Sigmoid colon (tissue), 6 donors: ENCODE measurements at regions not wholly inside any gene's neighbourhood (a gene's known extent, or its start where the extent isn't known, plus 50 kb on each side); places are given as distances from the start of the nearest gene placed in this dataset.

Source experiments
- DNase-seq: peaks from one replicate; pipeline ENCODE4 v3.0.0-alpha.2; 2019
- H3K27ac ChIP-seq, 4 donors: fragments of 200-600 bp; sonication (generic); one replicate each; pipeline ENCODE4 v1.5.1; 2016 to 2019; ENCODE audit warnings: mild to moderate bottlenecking in 1 of 4
- H3K27me3 ChIP-seq, 3 donors: fragments of 200-600 bp; sonication (generic); one replicate each; pipeline ENCODE4 v1.5.1; 2019; ENCODE audit warnings: mild to moderate bottlenecking in 1 of 3
- H3K36me3 ChIP-seq, 4 donors: fragments of 200-600 bp; sonication (generic); one replicate each; pipeline ENCODE4 v1.5.1; 2016 to 2019
- H3K4me1 ChIP-seq, 4 donors: fragments of 200-600 bp; sonication (generic); one replicate each; pipeline ENCODE4 v1.5.1; 2017 to 2019
- H3K4me3 ChIP-seq, 4 donors: fragments of 200-600 bp; sonication (generic); one replicate each; pipeline ENCODE4 v1.5.1; 2017 to 2019; ENCODE audit warnings: mild to moderate bottlenecking in 2 of 4, moderate library complexity in 1 of 4
- H3K9me3 ChIP-seq, 4 donors: fragments of 200-600 bp in 3 of 4; sonication (generic) in 3 of 4; one replicate each; pipeline versions ENCODE4 v1.5.1 to v1.6.1; 2013 to 2019
- EP300 ChIP-seq, 4 donors: sonication (generic); formaldehyde crosslinking; IDR thresholded peaks; one replicate each; pipeline ENCODE4 v1.6.1; 2017; ENCODE audit warnings: antibody characterized with exemption in 4 of 4
- POLR2A ChIP-seq, 2 donors: fragments of 450-650 bp; IDR thresholded peaks; one replicate each; pipeline ENCODE4 v1.6.1; 2016; ENCODE audit warnings: antibody characterized with exemption in 2 of 2, mild to moderate bottlenecking in 2 of 2, moderate library complexity in 2 of 2
- POLR2AphosphoS5 ChIP-seq, 4 donors: sonication (generic); formaldehyde crosslinking; IDR thresholded peaks; one replicate each; pipeline ENCODE4 v1.6.1; 2017; ENCODE audit warnings: antibody characterized with exemption in 4 of 4
- WGBS, 2 donors: extraction: QIAGEN DNeasy Blood & Tissue Kit; methylation state at CpG; one replicate each; pipeline ENCODE4 v1.1.7; 2013; 5-methylcytosine and 5-hydroxymethylcytosine counted together
- intact Hi-C: fragments of 100-400 bp; cut with DNase I; formaldehyde crosslinking; loops from one replicate; pipeline ENCODE4 v1.15.1; 2023
- TF ChIP-seq, protein P1 (sequence below), 4 experiments: fragments of 450-650 bp in 3 of 4; fragments of 200-600 bp in 1 of 4; IDR thresholded peaks; one replicate each; pipeline ENCODE4 v1.5.1; 2016 to 2019; ENCODE audit warnings: antibody characterized with exemption in 4 of 4, mild to moderate bottlenecking in 3 of 4, moderate library complexity in 2 of 4
- donor health status: healthy with polysubstance abuse.
- donor health status: healthy.

DNA sequence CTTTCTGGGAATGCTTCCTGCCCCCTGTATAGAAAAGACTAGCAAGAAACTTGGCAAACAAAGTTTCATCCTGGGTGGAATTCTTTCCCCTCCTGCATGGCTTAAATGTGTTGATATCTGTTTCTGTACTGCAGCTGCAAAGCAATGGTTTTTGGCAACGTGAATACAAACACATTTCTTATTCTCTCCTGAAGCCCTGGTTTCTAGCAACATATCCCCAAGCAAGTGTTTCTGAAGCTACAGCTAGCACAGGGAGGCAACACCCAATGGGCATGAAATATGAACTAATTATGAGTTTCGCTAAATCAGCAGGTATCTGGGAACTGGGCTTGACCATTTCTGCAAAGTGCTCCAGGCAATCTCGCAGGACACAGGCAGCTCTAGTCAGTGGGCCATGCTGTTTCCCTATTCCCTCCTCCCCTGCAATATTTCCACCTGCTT, 392.3 kb upstream of the TMPO start:
- no peak for TF ChIP-seq EP300 (IDR thresholded peaks at IDR 0.05)
- no peak for TF ChIP-seq POLR2AphosphoS5 (IDR thresholded peaks at IDR 0.05)
- TF ChIP-seq, protein P1, sequence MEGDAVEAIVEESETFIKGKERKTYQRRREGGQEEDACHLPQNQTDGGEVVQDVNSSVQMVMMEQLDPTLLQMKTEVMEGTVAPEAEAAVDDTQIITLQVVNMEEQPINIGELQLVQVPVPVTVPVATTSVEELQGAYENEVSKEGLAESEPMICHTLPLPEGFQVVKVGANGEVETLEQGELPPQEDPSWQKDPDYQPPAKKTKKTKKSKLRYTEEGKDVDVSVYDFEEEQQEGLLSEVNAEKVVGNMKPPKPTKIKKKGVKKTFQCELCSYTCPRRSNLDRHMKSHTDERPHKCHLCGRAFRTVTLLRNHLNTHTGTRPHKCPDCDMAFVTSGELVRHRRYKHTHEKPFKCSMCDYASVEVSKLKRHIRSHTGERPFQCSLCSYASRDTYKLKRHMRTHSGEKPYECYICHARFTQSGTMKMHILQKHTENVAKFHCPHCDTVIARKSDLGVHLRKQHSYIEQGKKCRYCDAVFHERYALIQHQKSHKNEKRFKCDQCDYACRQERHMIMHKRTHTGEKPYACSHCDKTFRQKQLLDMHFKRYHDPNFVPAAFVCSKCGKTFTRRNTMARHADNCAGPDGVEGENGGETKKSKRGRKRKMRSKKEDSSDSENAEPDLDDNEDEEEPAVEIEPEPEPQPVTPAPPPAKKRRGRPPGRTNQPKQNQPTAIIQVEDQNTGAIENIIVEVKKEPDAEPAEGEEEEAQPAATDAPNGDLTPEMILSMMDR (IDR thresholded peaks at IDR 0.05) = no peak
- TF ChIP-seq POLR2A (IDR thresholded peaks at IDR 0.05) = no peak
- intact Hi-C loops = no loop called here
- DNase-seq = no peak
- Histone ChIP-seq H3K9me3 (no peaks in the 10 kb centered on the region), H3K36me3 (no peaks in the 10 kb centered on the region), H3K27me3 (no peaks in the 10 kb centered on the region), H3K4me1 (peaks cover 0 to 13% (median 9%) of the 10 kb centered on the region in 4 donors), H3K27ac (peak overlapping the region in 1 of 4 donors; percentile 56), H3K4me3 (no peak overlapping the region)
- WGBS, 2 donors = 51 to 63% methylated on average over 3 of the region's 3 CpGs

DNA sequence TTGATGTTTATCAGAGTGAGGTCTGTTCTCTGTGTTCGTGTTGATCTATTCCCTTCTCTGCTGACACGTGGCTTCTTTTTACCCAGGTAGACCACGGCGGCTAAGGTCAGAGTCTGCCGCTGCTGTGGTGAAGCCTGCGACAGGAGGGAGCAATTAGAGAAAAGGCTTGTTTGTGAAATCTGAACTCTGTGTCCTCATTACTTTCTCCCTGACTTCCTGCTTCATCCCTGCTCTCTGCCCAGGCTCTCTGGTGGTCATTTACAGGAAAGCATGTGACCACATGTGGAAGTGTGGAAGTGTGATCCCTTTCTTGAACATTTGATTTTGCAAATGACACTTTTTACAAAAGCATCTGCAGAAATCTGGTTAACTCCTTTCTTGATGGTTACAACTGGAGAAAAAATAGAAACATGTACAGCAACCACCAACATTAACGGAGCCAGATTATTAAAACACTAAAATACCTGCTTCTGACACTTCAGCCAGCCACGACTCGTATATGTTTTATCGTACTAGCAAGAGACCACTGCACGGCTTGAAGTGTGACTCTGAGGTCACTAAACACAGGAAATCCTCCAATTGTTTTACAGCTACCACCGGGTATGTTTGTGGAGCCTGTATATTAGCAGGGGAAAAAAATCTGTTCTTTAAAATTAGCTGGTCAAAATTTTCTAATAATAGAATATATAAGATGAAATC, 388.6 kb upstream of the TMPO start:
- Histone ChIP-seq H3K4me3 (no peak overlapping the region), H3K27me3 (no peaks in the 10 kb centered on the region), H3K36me3 (no peaks in the 10 kb centered on the region), H3K4me1 (peaks cover 0 to 13% (median 9%) of the 10 kb centered on the region in 4 donors), H3K27ac (no peak overlapping the region), H3K9me3 (no peaks in the 10 kb centered on the region)
- no peak for DNase-seq
- 21 to 35% methylated on average over 12 of the region's 12 CpGs for WGBS, 2 donors
- intact Hi-C loops = no loop called here
- no peak for TF ChIP-seq EP300 (IDR thresholded peaks at IDR 0.05)
- TF ChIP-seq, protein P1 (IDR thresholded peaks at IDR 0.05) = no peak
- TF ChIP-seq POLR2A (IDR thresholded peaks at IDR 0.05) = no peak
- no peak for TF ChIP-seq POLR2AphosphoS5 (IDR thresholded peaks at IDR 0.05)

DNA sequence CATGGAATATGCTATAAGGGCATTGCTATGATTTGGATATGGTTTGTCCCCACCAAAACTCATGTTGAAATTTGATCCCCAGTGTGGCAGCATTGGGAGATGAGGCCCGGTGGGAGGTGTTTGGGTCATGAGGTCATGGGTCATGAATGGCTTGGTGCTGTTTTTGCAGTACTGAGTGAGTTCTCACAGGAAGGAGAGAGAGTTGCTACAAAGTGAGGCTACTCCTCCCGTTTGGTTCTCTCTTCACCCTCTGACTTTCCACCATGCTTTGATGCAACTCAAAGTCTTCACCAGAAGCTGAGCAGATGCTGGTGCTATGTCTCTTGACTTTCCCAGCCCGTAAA, 388.1 kb upstream of the TMPO start:
- H3K27ac ChIP-seq = no peak overlapping the region
- WGBS, 2 donors = 40% methylated on average over 3 of the region's 3 CpGs
- intact Hi-C loops = no loop called here
- H3K4me3 ChIP-seq = no peak overlapping the region
- DNase-seq = no peak
- TF ChIP-seq POLR2AphosphoS5 (IDR thresholded peaks at IDR 0.05) = no peak
- TF ChIP-seq EP300 (IDR thresholded peaks at IDR 0.05) = no peak
- no peak for TF ChIP-seq POLR2A (IDR thresholded peaks at IDR 0.05)
- TF ChIP-seq, protein P1 (IDR thresholded peaks at IDR 0.05) = no peak
- H3K36me3 ChIP-seq = no peaks in the 10 kb centered on the region
- H3K27me3 ChIP-seq = no peaks in the 10 kb centered on the region
- H3K4me1 ChIP-seq = peaks cover 0 to 13% (median 9%) of the 10 kb centered on the region in 4 donors
- H3K9me3 ChIP-seq = no peaks in the 10 kb centered on the region

DNA sequence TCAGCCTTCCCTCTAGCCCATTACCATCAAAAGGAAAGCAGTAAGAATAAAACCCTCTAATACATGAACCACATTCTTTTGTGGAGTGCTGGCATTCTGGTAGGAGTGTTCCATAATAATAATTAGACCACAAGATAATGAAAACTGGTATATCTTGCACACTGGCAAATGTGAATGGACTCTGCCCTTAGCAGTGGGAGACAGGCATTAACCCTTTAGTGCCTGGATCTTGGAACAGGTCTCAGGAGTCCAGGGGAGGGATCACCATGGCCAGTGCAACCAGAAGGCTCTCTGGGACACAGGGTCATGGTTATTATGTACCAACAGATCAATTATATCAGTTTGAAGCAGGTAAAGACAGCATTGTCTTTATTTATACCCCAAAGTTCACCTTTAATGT, 387.5 kb upstream of the TMPO start:
- H3K27ac ChIP-seq = no peak overlapping the region
- no peaks in the 10 kb centered on the region for H3K27me3 ChIP-seq
- no peaks in the 10 kb centered on the region for H3K9me3 ChIP-seq
- H3K36me3 ChIP-seq = no peaks in the 10 kb centered on the region
- intact Hi-C loops = no loop called here
- peaks cover 0 to 8% (median 6%) of the 10 kb centered on the region in 4 donors for H3K4me1 ChIP-seq
- no peak for TF ChIP-seq POLR2A (IDR thresholded peaks at IDR 0.05)
- no peak for TF ChIP-seq POLR2AphosphoS5 (IDR thresholded peaks at IDR 0.05)
- no peak for TF ChIP-seq EP300 (IDR thresholded peaks at IDR 0.05)
- TF ChIP-seq, protein P1 (IDR thresholded peaks at IDR 0.05) = no peak
- DNase-seq = no peak
- H3K4me3 ChIP-seq = no peak overlapping the region

DNA sequence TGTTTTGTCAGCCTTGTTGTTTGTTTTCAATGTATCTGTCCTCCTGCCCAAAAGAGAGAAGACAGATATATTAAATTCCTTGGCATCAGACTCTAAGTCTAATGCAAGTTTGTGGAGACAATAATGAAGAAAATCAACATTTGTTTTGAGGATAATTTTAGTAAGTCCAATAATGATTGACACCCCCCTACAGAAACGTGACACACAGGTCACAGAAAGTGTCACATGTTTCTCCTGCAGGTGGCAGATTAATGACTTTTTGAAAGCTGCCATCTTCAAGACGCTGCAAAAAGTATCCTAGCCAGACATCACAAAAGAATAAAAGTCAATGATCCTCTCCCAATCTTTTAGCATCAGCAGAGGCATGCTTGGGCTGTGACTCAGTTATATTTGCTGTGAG, 378.8 kb upstream of the TMPO start:
- 19 to 43% methylated on average over 2 of the region's 2 CpGs for WGBS, 2 donors
- no peaks in the 10 kb centered on the region for H3K36me3 ChIP-seq
- no peak overlapping the region for H3K27ac ChIP-seq
- TF ChIP-seq, protein P1 (IDR thresholded peaks at IDR 0.05) = no peak
- TF ChIP-seq POLR2AphosphoS5 (IDR thresholded peaks at IDR 0.05) (no peak), POLR2A (IDR thresholded peaks at IDR 0.05) (no peak), EP300 (IDR thresholded peaks at IDR 0.05) (no peak)
- no peaks in the 10 kb centered on the region for H3K9me3 ChIP-seq
- no peak for DNase-seq
- intact Hi-C loops = no loop called here
- H3K4me1 ChIP-seq = no peaks in the 10 kb centered on the region
- H3K4me3 ChIP-seq = no peak overlapping the region
- H3K27me3 ChIP-seq = no peaks in the 10 kb centered on the region
